ENCODE measurements at regions not wholly inside any gene's neighbourhood (a gene's known extent, or its start where the extent isn't known, plus 50 kb on each side); places are given as distances from the start of the nearest gene placed in this dataset.

DNA sequence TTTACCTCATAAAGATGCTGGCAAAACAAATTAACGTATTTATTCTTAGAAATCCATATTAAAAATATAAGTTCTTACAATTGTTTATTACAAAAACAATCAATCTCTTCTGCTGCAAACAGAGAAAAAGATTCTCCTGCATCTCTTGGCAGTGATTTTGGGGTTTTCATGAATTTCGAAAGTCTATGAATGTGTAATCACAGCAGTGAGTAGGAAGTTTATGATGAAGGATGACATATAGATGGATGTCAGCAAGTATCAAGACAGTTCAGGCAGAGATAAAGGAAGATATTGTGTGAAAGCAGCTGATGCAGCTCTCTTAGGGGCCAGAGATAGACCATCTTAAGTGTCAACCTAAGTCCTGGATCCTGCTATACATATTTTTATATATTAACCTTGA lies 196.9 kb upstream of the BANK1 start:
- Mint-ChIP-seq H3K36me3 (ENCODE audit: low read depth) (no peaks in the 10 kb centered on the region), H3K4me3 (no peak overlapping the region), H3K4me1 (ENCODE audit: low read depth) (peaks cover 2% of the 10 kb centered on the region), H3K27ac (no peak overlapping the region), H3K9me3 (no peaks in the 10 kb centered on the region), H3K27me3 (no peaks in the 10 kb centered on the region)
- DNase-seq, result no peak

DNA sequence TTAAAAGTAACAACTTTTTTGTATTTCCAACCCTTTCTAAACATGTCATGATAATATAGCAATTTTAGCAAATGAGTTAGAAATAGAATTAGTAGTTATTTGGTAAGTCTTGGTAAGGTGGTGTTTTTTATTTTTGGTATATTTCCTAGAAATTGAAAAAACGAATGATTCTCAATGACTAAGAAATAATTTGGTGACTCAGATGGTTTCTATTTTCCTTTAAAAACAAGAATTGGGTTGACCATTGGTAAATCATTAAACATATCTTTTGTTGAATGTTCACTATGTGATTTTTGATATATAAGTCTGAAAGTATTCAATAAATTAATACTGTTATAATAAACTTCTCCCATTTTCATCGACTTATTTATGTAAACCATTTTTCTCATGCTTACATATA lies 206.2 kb upstream of the BANK1 start:
- peaks cover 17% of the 10 kb centered on the region for H3K9me3 Mint-ChIP-seq
- H3K4me3 Mint-ChIP-seq, result no peak overlapping the region
- no peaks in the 10 kb centered on the region for H3K36me3 Mint-ChIP-seq (ENCODE audit: low read depth)
- H3K27me3 Mint-ChIP-seq, result peaks cover 13% of the 10 kb centered on the region
- DNase-seq, result no peak
- H3K4me1 Mint-ChIP-seq (ENCODE audit: low read depth), result no peaks in the 10 kb centered on the region
- no peak overlapping the region for H3K27ac Mint-ChIP-seq

DNA sequence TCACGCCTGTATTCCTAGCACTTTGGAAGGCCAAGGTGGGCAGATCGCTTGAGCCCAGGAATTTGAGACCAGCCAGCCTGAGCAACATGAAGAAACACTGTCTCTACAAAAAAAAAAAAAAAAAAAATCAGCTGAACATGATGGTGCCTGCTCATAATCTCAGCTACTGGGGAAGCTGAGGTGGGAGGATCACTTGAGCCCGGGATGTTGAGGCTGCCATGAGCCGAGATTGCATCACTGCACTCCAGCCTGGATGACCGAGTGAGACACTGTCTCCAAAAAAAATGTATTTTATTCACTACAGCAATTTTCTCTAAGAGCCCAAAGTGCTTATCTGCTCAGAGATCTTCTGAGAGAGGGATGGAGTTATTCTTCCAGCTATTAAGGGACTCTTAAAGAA lies 215.8 kb upstream of the PPP3CA start:
- Mint-ChIP-seq H3K27me3 (peaks cover 28% of the 10 kb centered on the region), H3K27ac (no peak overlapping the region), H3K9me3 (peaks cover 17% of the 10 kb centered on the region), H3K4me1 (ENCODE audit: low read depth) (no peaks in the 10 kb centered on the region), H3K4me3 (no peak overlapping the region), H3K36me3 (ENCODE audit: low read depth) (no peaks in the 10 kb centered on the region)
- DNase-seq, result no peak

DNA sequence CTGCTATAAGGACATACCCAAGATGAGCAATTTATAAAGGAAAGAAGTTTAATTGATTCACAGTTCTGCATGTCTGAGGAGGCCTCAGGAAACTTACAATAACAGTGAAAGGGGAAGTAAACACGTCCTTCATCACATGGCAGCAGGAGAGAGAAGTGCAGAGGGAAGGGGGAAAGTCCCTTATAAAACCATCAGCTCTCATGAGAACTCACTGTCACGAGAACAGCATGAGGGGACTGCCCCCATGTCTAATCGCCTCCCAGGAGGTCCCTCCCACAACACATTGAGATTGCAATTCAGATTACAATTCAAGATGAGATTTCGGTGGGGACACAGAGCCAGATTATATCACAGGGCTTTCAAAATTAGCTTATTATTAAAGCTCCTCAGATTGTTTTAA lies 209.5 kb upstream of the PPP3CA start:
- H3K27ac Mint-ChIP-seq, result no peak overlapping the region
- DNase-seq, result no peak
- H3K4me1 Mint-ChIP-seq (ENCODE audit: low read depth), result peaks cover 2% of the 10 kb centered on the region
- peaks cover 5% of the 10 kb centered on the region for H3K36me3 Mint-ChIP-seq (ENCODE audit: low read depth)
- H3K27me3 Mint-ChIP-seq, result peaks cover 33% of the 10 kb centered on the region
- H3K9me3 Mint-ChIP-seq, result peaks cover 7% of the 10 kb centered on the region
- no peak overlapping the region for H3K4me3 Mint-ChIP-seq

DNA sequence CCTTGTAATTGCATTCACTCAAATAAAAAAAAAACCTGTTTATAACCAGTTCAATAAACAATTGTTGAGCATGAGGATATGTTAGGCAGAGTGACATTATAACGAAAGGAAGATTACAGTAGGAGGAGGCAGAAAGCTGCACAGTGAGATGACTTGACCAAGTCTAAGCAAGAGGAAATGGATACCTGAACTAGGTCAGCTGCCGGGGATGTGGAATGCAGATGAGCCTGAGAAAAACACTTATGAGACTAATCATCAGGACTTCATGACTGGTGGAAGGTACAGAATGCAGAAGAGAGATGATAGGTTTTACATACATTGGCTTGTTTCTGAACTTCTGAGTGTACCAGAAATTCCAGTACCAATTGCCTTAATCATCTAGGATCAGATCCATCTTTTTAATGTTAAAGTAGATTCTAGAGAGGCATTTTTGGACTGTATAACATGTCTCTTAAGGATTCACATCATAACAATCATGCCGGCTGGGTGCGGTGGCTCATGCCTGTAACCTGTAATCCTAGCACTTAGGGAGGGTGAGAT lies 208.1 kb upstream of the PPP3CA start:
- peaks cover 7% of the 10 kb centered on the region for H3K9me3 Mint-ChIP-seq
- peaks cover 33% of the 10 kb centered on the region for H3K27me3 Mint-ChIP-seq
- DNase-seq, result no peak
- peaks cover 5% of the 10 kb centered on the region for H3K36me3 Mint-ChIP-seq (ENCODE audit: low read depth)
- no peak overlapping the region for H3K27ac Mint-ChIP-seq
- H3K4me1 Mint-ChIP-seq (ENCODE audit: low read depth), result peaks cover 2% of the 10 kb centered on the region
- no peak overlapping the region for H3K4me3 Mint-ChIP-seq

DNA sequence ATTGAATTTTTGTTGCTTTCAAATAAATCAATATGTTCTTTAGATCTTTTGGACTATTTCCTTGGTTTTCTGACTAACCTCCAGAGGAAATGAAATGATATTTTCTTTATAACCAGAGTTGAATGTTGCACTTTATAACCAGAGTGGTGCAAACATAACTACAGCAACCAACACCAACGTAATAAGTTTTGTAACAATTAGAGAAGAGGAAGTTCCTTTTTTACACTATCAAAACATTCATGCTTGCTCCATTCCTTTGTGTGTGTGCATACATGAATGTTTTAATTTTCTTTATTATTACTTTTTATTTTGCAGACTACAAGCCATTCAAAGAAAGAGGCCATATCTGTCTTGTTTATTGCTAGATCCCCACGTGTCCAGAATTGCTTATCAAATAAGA lies 193.0 kb upstream of the PPP3CA start:
- peaks cover 26% of the 10 kb centered on the region for H3K27me3 Mint-ChIP-seq
- H3K27ac Mint-ChIP-seq, result no peak overlapping the region
- no peaks in the 10 kb centered on the region for H3K36me3 Mint-ChIP-seq (ENCODE audit: low read depth)
- no peak for DNase-seq
- H3K4me1 Mint-ChIP-seq (ENCODE audit: low read depth), result no peaks in the 10 kb centered on the region
- H3K9me3 Mint-ChIP-seq, result no peaks in the 10 kb centered on the region
- H3K4me3 Mint-ChIP-seq, result no peak overlapping the region

DNA sequence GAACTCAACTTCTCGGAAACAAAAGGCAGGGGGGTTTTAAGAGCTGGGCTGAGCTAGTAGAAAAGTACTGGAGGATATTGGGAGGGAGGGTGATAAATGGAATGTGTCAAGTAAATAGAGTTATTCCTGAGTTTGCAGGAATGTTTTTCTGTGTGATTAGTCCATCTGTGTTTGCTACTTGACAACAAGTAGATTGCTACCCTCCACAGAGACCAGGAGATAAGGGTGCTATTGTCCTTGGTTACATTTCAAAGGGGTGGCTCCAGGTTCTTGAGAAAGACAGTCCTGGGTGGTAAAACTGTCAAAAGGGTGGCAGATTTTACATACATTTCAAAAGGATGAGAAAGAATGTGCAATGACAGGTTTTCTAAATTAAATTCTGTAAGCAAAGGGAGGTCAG lies 181.2 kb upstream of the PPP3CA start:
- Mint-ChIP-seq H3K27ac (no peak overlapping the region), H3K36me3 (ENCODE audit: low read depth) (no peaks in the 10 kb centered on the region), H3K27me3 (peaks cover 65% of the 10 kb centered on the region), H3K9me3 (peaks cover 6% of the 10 kb centered on the region), H3K4me1 (ENCODE audit: low read depth) (peaks cover 24% of the 10 kb centered on the region), H3K4me3 (no peak overlapping the region)
- DNase-seq, result no peak

DNA sequence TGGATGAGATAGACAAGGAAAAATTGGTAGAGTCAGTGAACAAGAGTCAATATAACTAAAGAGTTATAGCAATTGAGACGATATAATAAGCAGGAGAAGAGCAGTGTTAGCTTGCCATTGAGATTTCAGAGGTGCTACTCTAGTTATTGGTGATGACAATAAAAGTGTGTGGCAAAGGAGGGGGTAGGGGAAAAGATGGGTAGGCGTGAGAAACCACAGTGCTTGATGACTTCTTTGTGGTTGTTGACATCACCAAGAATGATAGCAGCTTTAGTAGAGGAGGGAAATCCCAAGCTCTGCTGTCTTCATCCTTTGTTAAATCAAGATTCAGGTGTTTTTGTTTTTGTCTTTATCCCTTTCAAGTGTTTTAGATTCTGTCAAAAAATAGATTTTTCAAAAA lies 179.9 kb upstream of the PPP3CA start:
- Mint-ChIP-seq H3K27me3 (peaks cover 55% of the 10 kb centered on the region), H3K4me1 (ENCODE audit: low read depth) (peaks cover 24% of the 10 kb centered on the region), H3K4me3 (peak overlapping the region; percentile 19), H3K27ac (no peak overlapping the region), H3K36me3 (ENCODE audit: low read depth) (no peaks in the 10 kb centered on the region), H3K9me3 (peaks cover 6% of the 10 kb centered on the region)
- peak; percentile 59 for DNase-seq

DNA sequence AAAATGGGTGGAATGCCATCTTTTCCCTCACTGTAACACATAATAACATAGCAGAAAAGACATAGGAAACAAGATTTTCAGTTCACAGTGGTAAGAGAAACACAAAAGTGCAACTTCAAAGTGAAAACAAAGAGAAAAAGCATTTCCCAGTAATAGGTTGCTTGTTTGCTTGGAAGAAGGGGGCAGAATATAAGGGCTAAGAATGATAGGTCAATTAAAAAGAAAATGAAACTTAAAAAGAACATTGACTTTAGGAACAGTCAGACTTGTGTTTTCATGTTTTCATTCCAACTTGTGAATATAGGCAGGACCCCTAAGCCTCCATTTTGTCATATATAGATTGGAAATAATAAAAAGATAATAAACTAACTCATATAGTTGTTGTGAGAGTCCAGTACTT lies 168.2 kb upstream of the PPP3CA start:
- Mint-ChIP-seq H3K4me1 (ENCODE audit: low read depth) (peaks cover 7% of the 10 kb centered on the region), H3K9me3 (no peaks in the 10 kb centered on the region), H3K4me3 (no peak overlapping the region), H3K27me3 (peaks cover 37% of the 10 kb centered on the region), H3K27ac (no peak overlapping the region), H3K36me3 (ENCODE audit: low read depth) (no peaks in the 10 kb centered on the region)
- DNase-seq, result no peak

DNA sequence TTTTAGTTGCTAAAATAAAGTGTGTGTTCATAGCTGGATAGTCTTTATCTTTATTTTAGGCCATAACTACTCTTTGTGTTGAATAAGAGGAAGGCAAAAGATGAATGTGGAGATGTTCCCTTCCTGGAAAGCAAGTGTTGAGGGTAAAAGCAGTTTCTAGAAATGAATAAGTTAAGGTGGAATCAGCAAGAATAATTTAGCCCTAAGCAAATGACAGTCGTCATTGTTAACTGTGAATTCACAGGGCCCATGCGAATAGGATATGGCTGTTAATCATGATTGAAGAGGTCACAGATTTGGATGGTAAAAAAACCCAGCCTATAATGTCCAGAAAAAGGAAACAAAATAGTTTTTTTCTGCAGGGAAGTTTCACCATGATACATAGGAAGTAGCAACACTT lies 167.8 kb upstream of the PPP3CA start:
- Mint-ChIP-seq H3K9me3 (no peaks in the 10 kb centered on the region), H3K4me1 (ENCODE audit: low read depth) (peaks cover 7% of the 10 kb centered on the region), H3K27ac (no peak overlapping the region), H3K27me3 (peaks cover 37% of the 10 kb centered on the region), H3K36me3 (ENCODE audit: low read depth) (no peaks in the 10 kb centered on the region), H3K4me3 (no peak overlapping the region)
- no peak for DNase-seq

DNA sequence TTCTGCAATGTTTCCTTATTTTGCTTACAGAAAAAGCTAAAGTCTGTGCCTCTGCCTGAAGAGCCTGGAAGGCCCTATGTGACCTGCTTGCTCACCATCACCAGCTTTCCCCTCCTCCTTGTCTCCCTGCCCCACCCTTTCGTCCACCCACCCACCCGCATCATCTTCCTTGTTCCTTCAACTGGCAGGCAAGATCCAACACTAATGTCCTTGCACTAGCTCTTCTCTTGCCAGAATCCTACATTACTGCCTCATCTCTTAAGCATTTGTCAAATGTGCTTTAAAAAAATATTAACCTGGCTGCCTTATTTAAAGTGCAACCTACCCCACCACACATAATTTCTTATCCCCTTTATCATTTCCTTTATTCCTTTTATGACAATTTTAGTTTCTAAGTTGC lies 165.1 kb upstream of the PPP3CA start:
- Mint-ChIP-seq H3K27me3 (peaks cover 18% of the 10 kb centered on the region), H3K36me3 (ENCODE audit: low read depth) (no peaks in the 10 kb centered on the region), H3K4me3 (no peak overlapping the region), H3K9me3 (no peaks in the 10 kb centered on the region), H3K4me1 (ENCODE audit: low read depth) (peaks cover 7% of the 10 kb centered on the region), H3K27ac (no peak overlapping the region)
- no peak for DNase-seq

DNA sequence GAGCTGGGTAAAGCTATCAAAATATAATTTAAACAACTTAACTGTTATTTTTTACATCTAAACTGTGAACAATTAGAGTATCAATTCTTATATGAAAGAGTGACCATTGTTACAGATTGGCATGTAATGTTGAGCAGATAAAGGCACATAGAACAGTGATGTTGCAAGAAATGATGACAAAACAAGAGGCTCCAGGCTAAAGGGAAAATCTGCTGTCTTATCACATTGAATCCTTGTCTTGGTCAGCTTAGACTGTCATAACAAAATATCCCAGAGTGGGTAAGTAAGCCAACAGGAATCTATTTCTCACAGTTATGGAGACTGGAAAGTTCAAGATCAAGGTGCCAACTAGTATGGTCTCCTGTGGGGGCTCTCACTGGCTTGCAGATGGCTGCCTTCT lies 154.1 kb upstream of the PPP3CA start:
- H3K4me3 Mint-ChIP-seq, result no peak overlapping the region
- no peaks in the 10 kb centered on the region for H3K9me3 Mint-ChIP-seq
- peaks cover 4% of the 10 kb centered on the region for H3K4me1 Mint-ChIP-seq (ENCODE audit: low read depth)
- H3K27ac Mint-ChIP-seq, result no peak overlapping the region
- peaks cover 14% of the 10 kb centered on the region for H3K27me3 Mint-ChIP-seq
- DNase-seq, result no peak
- no peaks in the 10 kb centered on the region for H3K36me3 Mint-ChIP-seq (ENCODE audit: low read depth)

DNA sequence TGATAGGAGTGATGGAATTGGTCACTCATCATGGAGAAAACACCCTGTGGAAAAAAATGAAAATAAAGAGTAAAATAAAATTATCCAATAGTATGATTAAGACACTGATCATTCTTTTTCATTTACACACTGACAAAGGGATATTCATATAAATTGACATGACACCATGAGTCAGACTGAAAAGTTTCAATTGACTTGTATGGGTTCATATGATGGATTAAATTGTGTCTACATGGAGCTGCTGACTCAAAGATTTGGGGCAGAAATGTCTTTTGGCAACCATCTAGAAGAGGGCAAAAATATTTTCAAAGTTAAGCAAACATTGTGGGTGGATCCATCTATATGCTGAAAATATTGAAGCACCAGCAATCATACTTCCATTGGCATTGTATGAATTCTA lies 153.4 kb upstream of the PPP3CA start:
- Mint-ChIP-seq H3K36me3 (ENCODE audit: low read depth) (no peaks in the 10 kb centered on the region), H3K9me3 (no peaks in the 10 kb centered on the region), H3K27ac (no peak overlapping the region), H3K27me3 (peaks cover 16% of the 10 kb centered on the region), H3K4me3 (no peak overlapping the region), H3K4me1 (ENCODE audit: low read depth) (peaks cover 4% of the 10 kb centered on the region)
- DNase-seq, result no peak

DNA sequence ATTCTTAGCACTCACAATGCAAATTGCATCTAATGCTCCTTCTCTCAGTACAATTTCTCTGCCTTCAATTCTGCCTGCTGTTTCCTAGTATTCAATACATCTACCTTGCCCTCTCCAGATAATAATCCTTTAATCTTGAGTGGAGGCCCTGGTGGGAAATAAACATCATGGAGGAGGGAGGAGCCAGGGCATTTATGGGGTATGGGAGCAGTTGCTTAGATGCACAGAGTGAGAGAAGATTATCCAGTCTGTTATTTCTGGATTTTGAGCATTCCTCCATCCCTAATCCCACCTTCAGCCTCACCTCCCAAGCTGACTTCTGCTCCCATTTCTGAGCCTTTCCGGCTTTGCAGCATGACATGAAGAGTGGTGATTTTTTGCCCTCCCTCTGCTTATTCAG lies 127.9 kb upstream of the PPP3CA start:
- H3K27me3 Mint-ChIP-seq, result peaks cover 11% of the 10 kb centered on the region
- H3K4me1 Mint-ChIP-seq (ENCODE audit: low read depth), result no peaks in the 10 kb centered on the region
- no peak overlapping the region for H3K27ac Mint-ChIP-seq
- H3K9me3 Mint-ChIP-seq, result peaks cover 2% of the 10 kb centered on the region
- H3K36me3 Mint-ChIP-seq (ENCODE audit: low read depth), result no peaks in the 10 kb centered on the region
- no peak for DNase-seq
- no peak overlapping the region for H3K4me3 Mint-ChIP-seq

DNA sequence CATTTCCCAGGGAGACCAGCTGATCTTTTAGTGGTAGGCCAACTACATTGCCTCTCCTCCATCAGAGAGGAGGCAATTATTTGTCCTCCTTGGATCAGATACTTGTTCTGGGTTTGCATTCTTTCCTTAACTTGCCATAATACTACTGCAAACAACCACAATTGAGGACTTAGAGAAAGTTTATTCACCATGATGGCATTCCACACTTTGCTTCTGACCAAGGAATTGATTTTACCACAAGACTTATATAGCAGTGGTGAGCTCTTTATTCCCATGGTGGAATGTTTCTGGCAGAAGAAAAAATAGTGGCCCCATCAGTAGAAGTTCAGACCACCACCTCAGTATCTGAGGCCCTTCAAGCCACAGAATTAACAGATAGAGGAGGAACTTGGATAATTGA lies 123.9 kb upstream of the PPP3CA start:
- DNase-seq, result no peak
- peaks cover 20% of the 10 kb centered on the region for H3K27me3 Mint-ChIP-seq
- H3K27ac Mint-ChIP-seq, result no peak overlapping the region
- no peak overlapping the region for H3K4me3 Mint-ChIP-seq
- H3K4me1 Mint-ChIP-seq (ENCODE audit: low read depth), result no peaks in the 10 kb centered on the region
- H3K36me3 Mint-ChIP-seq (ENCODE audit: low read depth), result no peaks in the 10 kb centered on the region
- no peaks in the 10 kb centered on the region for H3K9me3 Mint-ChIP-seq

DNA sequence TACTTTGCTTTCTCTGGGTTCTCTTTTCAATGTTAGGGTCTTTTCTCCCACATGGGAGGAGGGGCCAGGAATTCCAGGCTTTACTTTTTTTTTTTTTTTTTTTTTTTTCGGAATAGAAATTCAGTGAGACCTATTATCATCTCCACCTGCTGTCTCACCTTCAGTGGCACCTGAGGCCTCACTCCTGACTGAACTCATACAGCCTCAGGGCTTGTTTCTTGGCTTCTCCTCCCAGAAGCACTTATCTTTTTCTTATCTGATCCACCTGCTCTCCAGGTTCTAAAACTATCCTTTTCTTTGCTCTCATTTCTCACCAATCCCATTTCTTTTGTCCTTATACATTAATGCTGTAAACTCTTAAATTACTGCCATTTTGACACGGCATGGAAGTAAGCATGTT lies 117.3 kb upstream of the PPP3CA start:
- H3K4me1 Mint-ChIP-seq (ENCODE audit: low read depth), result no peaks in the 10 kb centered on the region
- no peak overlapping the region for H3K27ac Mint-ChIP-seq
- peaks cover 27% of the 10 kb centered on the region for H3K27me3 Mint-ChIP-seq
- H3K9me3 Mint-ChIP-seq, result peaks cover 3% of the 10 kb centered on the region
- no peaks in the 10 kb centered on the region for H3K36me3 Mint-ChIP-seq (ENCODE audit: low read depth)
- DNase-seq, result no peak
- no peak overlapping the region for H3K4me3 Mint-ChIP-seq

Data from activated T-cell treated with anti-CD3 and anti-CD28 coated beads, Interleukin-2, amount 50 U/mL, for 24 hours (primary cell).